ENCODE measurements at regions not wholly inside any gene's neighbourhood (a gene's known extent, or its start where the extent isn't known, plus 50 kb on each side); places are given as distances from the start of the nearest gene placed in this dataset.

- no peaks in the 10 kb centered on the region for H3K27me3 ChIP-seq (ENCODE audit: control insufficient read depth, insufficient read depth, low read length)
- TF ChIP-seq EZH2 (IDR thresholded peaks at IDR 0.05; ENCODE audit: low read length, missing control alignments) (no peak), CTCF (conservative IDR thresholded peaks at IDR 0.05 in 1 of 2, IDR thresholded peaks at IDR 0.05 in 1 of 2; ENCODE audit: low read depth in 1 of 2, low read length in 2 of 2) (no peak)
- H3K9ac ChIP-seq (ENCODE audit: insufficient read depth, low read length) = no peak overlapping the region
- H3K4me2 ChIP-seq (ENCODE audit: extremely low read depth, insufficient read depth, low read length) = no peak overlapping the region
- H3K9me3 ChIP-seq (ENCODE audit: control insufficient read depth, insufficient read depth, low read depth, low read length) = no peaks in the 10 kb centered on the region
- no peak overlapping the region for H2AFZ ChIP-seq (ENCODE audit: low read length)
- H3K4me3 ChIP-seq (replicated peaks in 1 of 4; ENCODE audit: control extremely low read depth in 1 of 4, insufficient read depth in 1 of 4, low read depth in 3 of 4, low read length in 4 of 4) = no peak overlapping the region
- no peaks in the 10 kb centered on the region for H3K36me3 ChIP-seq (ENCODE audit: control insufficient read depth, insufficient read depth, low read length)
- H4K20me1 ChIP-seq (ENCODE audit: control insufficient read depth, extremely low read depth, insufficient read depth, low read length) = no peaks in the 10 kb centered on the region
- DNase-seq (ENCODE audit: low read depth in 2 of 2) = no peak
- H3K4me1 ChIP-seq (ENCODE audit: control insufficient read depth, extremely low read depth, insufficient read depth, low read length) = peaks cover 5% of the 10 kb centered on the region
- H3K27ac ChIP-seq (ENCODE audit: insufficient read depth, low read length) = no peak overlapping the region
- no peaks in the 10 kb centered on the region for H3K79me2 ChIP-seq (ENCODE audit: control insufficient read depth, insufficient read depth, low read length)
Measured at GRCh38 chr9:129341171-129341986, 163.3 kb upstream of the IER5L start.

- Histone ChIP-seq H2AFZ (ENCODE audit: low read length) (no peak overlapping the region), H4K20me1 (ENCODE audit: control insufficient read depth, extremely low read depth, insufficient read depth, low read length) (no peaks in the 10 kb centered on the region), H3K4me2 (ENCODE audit: extremely low read depth, insufficient read depth, low read length) (no peak overlapping the region), H3K79me2 (ENCODE audit: control insufficient read depth, insufficient read depth, low read length) (no peaks in the 10 kb centered on the region), H3K36me3 (ENCODE audit: control insufficient read depth, insufficient read depth, low read length) (no peaks in the 10 kb centered on the region), H3K4me1 (ENCODE audit: control insufficient read depth, extremely low read depth, insufficient read depth, low read length) (peaks cover 7% of the 10 kb centered on the region), H3K9ac (ENCODE audit: insufficient read depth, low read length) (no peak overlapping the region), H3K9me3 (ENCODE audit: control insufficient read depth, insufficient read depth, low read depth, low read length) (no peaks in the 10 kb centered on the region), H3K27me3 (ENCODE audit: control insufficient read depth, insufficient read depth, low read length) (no peaks in the 10 kb centered on the region), H3K27ac (ENCODE audit: insufficient read depth, low read length) (no peak overlapping the region), H3K4me3 (replicated peaks in 1 of 4; ENCODE audit: control extremely low read depth in 1 of 4, insufficient read depth in 1 of 4, low read depth in 3 of 4, low read length in 4 of 4) (no peak overlapping the region)
- TF ChIP-seq EZH2 (IDR thresholded peaks at IDR 0.05; ENCODE audit: low read length, missing control alignments) (no peak), CTCF (conservative IDR thresholded peaks at IDR 0.05 in 1 of 2, IDR thresholded peaks at IDR 0.05 in 1 of 2; ENCODE audit: low read depth in 1 of 2, low read length in 2 of 2) (no peak)
- DNase-seq (ENCODE audit: low read depth in 2 of 2) = peak in 1 of 2 donors; percentile 22
Measured at GRCh38 chr9:129340427-129341170, 162.5 kb upstream of the IER5L start.

DNA sequence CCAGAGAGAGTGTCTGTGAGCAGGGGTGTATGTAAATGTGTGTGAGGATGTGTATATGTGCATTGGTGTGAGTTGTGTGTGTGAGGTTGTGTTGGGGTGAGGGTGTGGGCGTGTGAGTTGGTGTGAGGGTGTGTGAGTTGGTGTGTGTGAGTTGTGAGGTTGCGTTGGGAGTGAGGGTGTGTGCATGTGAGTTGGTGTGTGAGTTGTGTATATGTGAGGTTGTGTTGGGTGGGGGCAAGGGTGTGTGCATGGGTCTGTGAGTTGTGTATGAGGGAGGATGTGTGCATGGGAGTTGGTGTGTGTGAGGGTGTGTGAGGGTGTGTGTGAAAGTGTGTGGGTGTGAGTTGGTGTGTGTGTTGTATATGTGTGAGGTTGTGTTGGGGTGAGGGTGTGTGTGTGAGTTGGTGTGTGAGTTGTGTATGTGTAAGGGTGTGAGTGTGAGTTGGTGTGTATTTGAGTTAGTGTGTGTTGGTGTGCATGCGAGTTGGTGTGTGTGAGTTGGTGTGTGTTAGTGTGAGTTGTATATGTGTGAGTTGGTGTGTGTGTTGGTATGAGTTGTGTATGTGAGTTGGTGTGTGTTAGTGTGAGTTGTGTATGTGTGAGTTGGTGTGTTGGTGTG, 161.6 kb upstream of the IER5L start:
- H3K27me3 ChIP-seq (ENCODE audit: control insufficient read depth, insufficient read depth, low read length) = no peaks in the 10 kb centered on the region
- no peaks in the 10 kb centered on the region for H3K79me2 ChIP-seq (ENCODE audit: control insufficient read depth, insufficient read depth, low read length)
- no peak overlapping the region for H2AFZ ChIP-seq (ENCODE audit: low read length)
- peaks cover 15% of the 10 kb centered on the region for H3K4me1 ChIP-seq (ENCODE audit: control insufficient read depth, extremely low read depth, insufficient read depth, low read length)
- H3K36me3 ChIP-seq (ENCODE audit: control insufficient read depth, insufficient read depth, low read length) = no peaks in the 10 kb centered on the region
- no peak overlapping the region for H3K27ac ChIP-seq (ENCODE audit: insufficient read depth, low read length)
- no peaks in the 10 kb centered on the region for H4K20me1 ChIP-seq (ENCODE audit: control insufficient read depth, extremely low read depth, insufficient read depth, low read length)
- no peak overlapping the region for H3K9ac ChIP-seq (ENCODE audit: insufficient read depth, low read length)
- TF ChIP-seq CTCF (conservative IDR thresholded peaks at IDR 0.05 in 1 of 2, IDR thresholded peaks at IDR 0.05 in 1 of 2; ENCODE audit: low read depth in 1 of 2, low read length in 2 of 2) (no peak), EZH2 (IDR thresholded peaks at IDR 0.05; ENCODE audit: low read length, missing control alignments) (no peak)
- no peak overlapping the region for H3K4me2 ChIP-seq (ENCODE audit: extremely low read depth, insufficient read depth, low read length)
- H3K4me3 ChIP-seq (replicated peaks in 1 of 4; ENCODE audit: control extremely low read depth in 1 of 4, insufficient read depth in 1 of 4, low read depth in 3 of 4, low read length in 4 of 4) = no peak overlapping the region
- no peak for DNase-seq (ENCODE audit: low read depth in 2 of 2)
- H3K9me3 ChIP-seq (ENCODE audit: control insufficient read depth, insufficient read depth, low read depth, low read length) = no peaks in the 10 kb centered on the region

Measured in fibroblast of lung (primary cell).